ENCODE measurements at regions not wholly inside any gene's neighbourhood (a gene's known extent, or its start where the extent isn't known, plus 50 kb on each side); places are given as distances from the start of the nearest gene placed in this dataset.

GRCh38 chr1:188277771-188278170 lies 1449.0 kb downstream of the PLA2G4A start:
- H2AFZ ChIP-seq (ENCODE audit: low read length) = no peak overlapping the region
- H3K4me2 ChIP-seq (ENCODE audit: low read depth, low read length) = no peak overlapping the region
- no peaks in the 10 kb centered on the region for H3K36me3 ChIP-seq (replicated peaks; ENCODE audit: insufficient read depth, low read length)
- no peak overlapping the region for H3K9ac ChIP-seq (ENCODE audit: low read length)
- no peaks in the 10 kb centered on the region for H3F3A ChIP-seq (ENCODE audit: insufficient read depth, low read length)
- no peak overlapping the region for H3K27ac ChIP-seq (ENCODE audit: low read length)
- no peak for DNase-seq
- no peak overlapping the region for H3K4me3 ChIP-seq (ENCODE audit: low read length)
- H3K79me2 ChIP-seq (ENCODE audit: low read length) = no peaks in the 10 kb centered on the region
- H3K9me3 ChIP-seq (replicated peaks; ENCODE audit: insufficient read depth, low read length) = no peaks in the 10 kb centered on the region
- no peaks in the 10 kb centered on the region for H3K4me1 ChIP-seq (ENCODE audit: low read length)
- no peaks in the 10 kb centered on the region for H3K27me3 ChIP-seq (replicated peaks; ENCODE audit: insufficient read depth, low read length)
- H3K9me2 ChIP-seq (replicated peaks; ENCODE audit: insufficient read depth, low read length) = no peaks in the 10 kb centered on the region
- TF ChIP-seq CTCF (IDR thresholded peaks at IDR 0.05; ENCODE audit: low read length) = no peak
- TF ChIP-seq EZH2 (optimal IDR thresholded peaks at IDR 0.05; ENCODE audit: low read depth, low read length) = no peak
- no peak for TF ChIP-seq EZH2phosphoT487 (IDR thresholded peaks at IDR 0.05; ENCODE audit: low read length)
- no peaks in the 10 kb centered on the region for H4K20me1 ChIP-seq (ENCODE audit: insufficient read depth, low read length)

- no peaks in the 10 kb centered on the region for H4K20me1 ChIP-seq (ENCODE audit: insufficient read depth, low read length)
- no peaks in the 10 kb centered on the region for H3K9me3 ChIP-seq (replicated peaks; ENCODE audit: insufficient read depth, low read length)
- TF ChIP-seq EZH2 (optimal IDR thresholded peaks at IDR 0.05; ENCODE audit: low read depth, low read length) = no peak
- H3K4me1 ChIP-seq (ENCODE audit: low read length) = no peaks in the 10 kb centered on the region
- no peaks in the 10 kb centered on the region for H3K79me2 ChIP-seq (ENCODE audit: low read length)
- no peak overlapping the region for H3K27ac ChIP-seq (ENCODE audit: low read length)
- H3K9me2 ChIP-seq (replicated peaks; ENCODE audit: insufficient read depth, low read length) = no peaks in the 10 kb centered on the region
- no peaks in the 10 kb centered on the region for H3K27me3 ChIP-seq (replicated peaks; ENCODE audit: insufficient read depth, low read length)
- no peaks in the 10 kb centered on the region for H3F3A ChIP-seq (ENCODE audit: insufficient read depth, low read length)
- DNase-seq = no peak
- no peak overlapping the region for H3K9ac ChIP-seq (ENCODE audit: low read length)
- no peak overlapping the region for H3K4me3 ChIP-seq (ENCODE audit: low read length)
- no peak overlapping the region for H2AFZ ChIP-seq (ENCODE audit: low read length)
- no peak overlapping the region for H3K4me2 ChIP-seq (ENCODE audit: low read depth, low read length)
- no peaks in the 10 kb centered on the region for H3K36me3 ChIP-seq (replicated peaks; ENCODE audit: insufficient read depth, low read length)
Measured at GRCh38 chr1:188281921-188282320, 1453.2 kb downstream of the PLA2G4A start.

- no peak for DNase-seq
- no peaks in the 10 kb centered on the region for H3K36me3 ChIP-seq (replicated peaks; ENCODE audit: insufficient read depth, low read length)
- H3K4me2 ChIP-seq (ENCODE audit: low read depth, low read length) = no peak overlapping the region
- H3K79me2 ChIP-seq (ENCODE audit: low read length) = no peaks in the 10 kb centered on the region
- H3F3A ChIP-seq (ENCODE audit: insufficient read depth, low read length) = no peaks in the 10 kb centered on the region
- no peak for TF ChIP-seq EZH2 (optimal IDR thresholded peaks at IDR 0.05; ENCODE audit: low read depth, low read length)
- no peak for TF ChIP-seq CTCF (IDR thresholded peaks at IDR 0.05; ENCODE audit: low read length)
- TF ChIP-seq EZH2phosphoT487 (IDR thresholded peaks at IDR 0.05; ENCODE audit: low read length) = no peak
- no peak overlapping the region for H3K9ac ChIP-seq (ENCODE audit: low read length)
- no peaks in the 10 kb centered on the region for H3K27me3 ChIP-seq (replicated peaks; ENCODE audit: insufficient read depth, low read length)
- no peaks in the 10 kb centered on the region for H3K9me3 ChIP-seq (replicated peaks; ENCODE audit: insufficient read depth, low read length)
- no peaks in the 10 kb centered on the region for H3K9me2 ChIP-seq (replicated peaks; ENCODE audit: insufficient read depth, low read length)
- H3K4me1 ChIP-seq (ENCODE audit: low read length) = no peaks in the 10 kb centered on the region
- no peak overlapping the region for H3K4me3 ChIP-seq (ENCODE audit: low read length)
- no peaks in the 10 kb centered on the region for H4K20me1 ChIP-seq (ENCODE audit: insufficient read depth, low read length)
- no peak overlapping the region for H2AFZ ChIP-seq (ENCODE audit: low read length)
- no peak overlapping the region for H3K27ac ChIP-seq (ENCODE audit: low read length)
Measured at GRCh38 chr1:188295157-188295556, 1466.4 kb downstream of the PLA2G4A start.

- no peak overlapping the region for H3K27ac ChIP-seq (ENCODE audit: low read length)
- no peak overlapping the region for H3K4me2 ChIP-seq (ENCODE audit: low read depth, low read length)
- no peaks in the 10 kb centered on the region for H3K9me2 ChIP-seq (replicated peaks; ENCODE audit: insufficient read depth, low read length)
- no peak for DNase-seq
- H3K4me1 ChIP-seq (ENCODE audit: low read length) = no peaks in the 10 kb centered on the region
- H3K9me3 ChIP-seq (replicated peaks; ENCODE audit: insufficient read depth, low read length) = no peaks in the 10 kb centered on the region
- H3K4me3 ChIP-seq (ENCODE audit: low read length) = no peak overlapping the region
- H3K27me3 ChIP-seq (replicated peaks; ENCODE audit: insufficient read depth, low read length) = no peaks in the 10 kb centered on the region
- H3K9ac ChIP-seq (ENCODE audit: low read length) = no peak overlapping the region
- no peak for TF ChIP-seq EZH2phosphoT487 (IDR thresholded peaks at IDR 0.05; ENCODE audit: low read length)
- no peaks in the 10 kb centered on the region for H4K20me1 ChIP-seq (ENCODE audit: insufficient read depth, low read length)
- H3K79me2 ChIP-seq (ENCODE audit: low read length) = no peaks in the 10 kb centered on the region
- no peaks in the 10 kb centered on the region for H3F3A ChIP-seq (ENCODE audit: insufficient read depth, low read length)
- H3K36me3 ChIP-seq (replicated peaks; ENCODE audit: insufficient read depth, low read length) = no peaks in the 10 kb centered on the region
- H2AFZ ChIP-seq (ENCODE audit: low read length) = no peak overlapping the region
Measured at GRCh38 chr1:188302746-188303145, 1474.0 kb downstream of the PLA2G4A start.

All from MM.1S (cell line).